ENCODE measurements at regions not wholly inside any gene's neighbourhood (a gene's known extent, or its start where the extent isn't known, plus 50 kb on each side); places are given as distances from the start of the nearest gene placed in this dataset.

DNA sequence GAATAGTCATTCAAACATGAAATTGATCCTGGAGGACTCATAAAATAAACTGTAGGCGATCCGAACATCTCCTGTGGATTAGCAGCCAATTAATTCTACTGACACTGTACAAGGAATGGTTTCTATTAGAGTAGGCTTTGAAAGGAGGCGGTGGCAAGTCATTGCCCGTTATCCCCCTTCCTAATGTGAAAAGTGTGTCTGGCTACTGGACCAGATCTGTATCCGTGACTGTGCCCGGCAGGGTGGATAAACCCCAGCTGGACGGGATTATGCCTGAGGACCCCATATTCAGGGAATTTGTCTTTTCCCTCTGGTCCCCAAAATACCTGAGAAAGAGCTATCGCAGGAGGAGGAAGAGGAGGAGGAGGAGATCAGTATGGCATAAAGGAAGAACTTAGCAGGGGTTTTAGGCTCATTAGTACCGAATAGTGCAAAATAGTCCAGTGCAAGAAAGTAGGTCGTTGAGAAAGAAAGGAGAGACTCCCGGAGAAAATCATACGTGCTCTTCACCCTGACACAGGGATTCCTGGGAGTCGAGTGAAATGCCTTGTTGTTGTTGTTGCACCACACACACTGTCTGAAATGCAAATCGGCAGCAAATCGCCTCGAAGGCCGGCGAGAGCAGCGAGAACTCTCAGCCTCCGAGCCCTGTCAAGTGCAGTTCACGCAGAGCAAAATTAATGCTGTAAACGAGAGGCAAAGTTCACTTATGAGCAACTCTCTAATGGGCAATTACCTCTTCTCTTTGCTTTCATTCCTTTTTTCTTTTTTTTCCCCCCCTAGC lies 178.9 kb upstream of the ARID1B start:
- no peak for TF ChIP-seq EZH2 (IDR thresholded peaks at IDR 0.05)
- TF ChIP-seq POLR2AphosphoS5 (IDR thresholded peaks at IDR 0.05; ENCODE audit: borderline replicate concordance, low read depth, low read length), result no peak
- no peak for TF ChIP-seq FOXP2 (optimal IDR thresholded peaks at IDR 0.05; ENCODE audit: control extremely low read depth, extremely low read length, insufficient read depth)

Measured in SK-N-MC (cell line).